ENCODE measurements at regions not wholly inside any gene's neighbourhood (a gene's known extent, or its start where the extent isn't known, plus 50 kb on each side); places are given as distances from the start of the nearest gene placed in this dataset.

DNA sequence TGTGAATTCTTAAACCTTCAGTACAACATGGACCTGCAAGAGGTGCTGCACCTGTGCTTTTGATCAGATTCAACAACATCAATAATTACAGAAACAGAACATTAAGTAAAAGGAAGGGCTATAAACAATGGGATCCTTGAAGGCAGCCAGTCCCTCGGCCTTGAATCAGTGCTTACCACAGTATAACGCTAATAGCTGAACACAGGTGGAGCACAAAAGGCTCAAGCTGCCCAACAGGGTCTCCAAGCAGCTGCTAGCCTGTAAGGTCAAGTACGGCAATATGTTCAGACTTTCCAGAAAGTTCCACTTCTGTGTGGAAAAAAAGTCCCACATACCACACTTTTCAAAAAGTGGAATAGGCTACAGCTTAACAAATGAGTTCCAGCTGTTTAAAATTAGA is 61.9 kb upstream of the ITGA1 start:
- no peak for ATAC-seq
- no peak for DNase-seq

DNA sequence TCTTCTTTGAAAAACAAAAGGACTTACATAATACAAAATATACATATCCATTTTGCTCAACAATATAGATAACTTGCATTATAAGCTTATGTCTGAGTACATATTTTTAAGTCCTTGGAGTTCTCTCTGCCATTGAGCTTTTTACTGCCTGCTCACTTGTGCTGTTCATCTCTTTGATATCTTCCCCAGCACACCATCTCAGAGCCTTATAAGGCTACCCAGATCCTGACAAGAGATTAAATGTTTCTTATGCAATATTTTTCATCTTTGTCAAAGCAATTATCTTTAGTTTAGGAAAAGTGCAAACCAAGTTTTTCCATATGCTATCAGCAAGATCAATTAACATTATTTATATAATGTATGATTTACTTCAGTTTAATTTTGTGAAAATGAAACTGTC is 60.7 kb upstream of the ITGA1 start:
- no peak for DNase-seq
- ATAC-seq = no peak

DNA sequence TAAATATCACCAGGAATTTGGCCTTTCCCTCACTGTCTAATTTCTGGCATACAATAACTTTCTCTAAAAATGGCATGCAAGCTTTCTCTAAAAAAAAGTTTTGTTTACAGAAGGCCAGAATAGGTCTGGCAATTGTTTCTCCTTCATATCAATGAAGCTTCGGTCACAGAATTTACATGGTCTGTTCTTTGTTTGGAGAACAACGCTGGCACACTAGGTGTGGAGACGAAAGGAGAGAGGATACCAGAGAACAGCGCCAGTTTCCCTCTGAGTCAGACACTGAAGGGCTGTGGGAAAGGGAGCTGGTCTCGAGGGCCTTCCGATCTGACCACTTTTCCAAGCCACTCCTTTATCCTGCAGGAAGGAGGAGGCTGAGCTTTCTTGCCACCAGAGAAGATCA is 60.1 kb upstream of the ITGA1 start:
- ATAC-seq = no peak
- DNase-seq = no peak

DNA sequence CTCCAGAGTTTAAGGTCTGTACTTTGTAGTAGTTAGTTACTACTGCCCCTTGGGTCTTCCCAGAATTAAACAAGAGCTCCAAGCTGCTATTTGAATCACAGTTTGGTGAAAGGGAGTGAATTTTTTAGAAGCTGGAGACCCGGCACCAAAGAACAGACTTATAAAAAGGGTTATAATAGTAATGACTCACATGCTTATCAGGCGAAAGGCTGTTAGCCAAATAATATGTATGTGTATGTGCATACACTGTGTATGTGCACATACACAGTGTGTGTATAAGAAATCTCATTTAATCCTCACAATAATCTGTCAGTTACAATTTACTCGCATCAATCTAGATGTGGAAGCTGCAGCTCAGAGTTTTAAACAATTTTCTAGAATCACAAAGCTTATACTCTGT is 59.5 kb upstream of the ITGA1 start:
- ATAC-seq = no peak
- no peak for DNase-seq

DNA sequence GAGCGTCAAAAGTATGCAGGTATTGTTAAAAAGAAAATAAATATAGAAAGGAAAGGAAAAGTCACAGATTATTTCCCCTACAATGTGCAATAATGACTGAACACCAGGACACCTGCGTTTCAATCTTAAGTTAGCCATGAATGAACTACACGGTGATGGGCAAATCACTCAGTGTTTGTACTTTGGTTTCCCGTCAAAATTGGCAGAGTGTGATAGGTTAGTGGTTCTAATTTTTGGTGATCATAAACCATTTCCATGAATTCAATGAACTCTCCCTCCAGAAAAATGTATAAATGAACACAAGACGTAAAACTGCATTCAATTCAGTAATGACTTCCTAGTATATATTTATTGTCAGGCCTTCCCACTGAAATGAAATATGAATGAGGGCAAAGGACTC is 59.0 kb upstream of the ITGA1 start:
- DNase-seq (no peak), ATAC-seq (no peak)

DNA sequence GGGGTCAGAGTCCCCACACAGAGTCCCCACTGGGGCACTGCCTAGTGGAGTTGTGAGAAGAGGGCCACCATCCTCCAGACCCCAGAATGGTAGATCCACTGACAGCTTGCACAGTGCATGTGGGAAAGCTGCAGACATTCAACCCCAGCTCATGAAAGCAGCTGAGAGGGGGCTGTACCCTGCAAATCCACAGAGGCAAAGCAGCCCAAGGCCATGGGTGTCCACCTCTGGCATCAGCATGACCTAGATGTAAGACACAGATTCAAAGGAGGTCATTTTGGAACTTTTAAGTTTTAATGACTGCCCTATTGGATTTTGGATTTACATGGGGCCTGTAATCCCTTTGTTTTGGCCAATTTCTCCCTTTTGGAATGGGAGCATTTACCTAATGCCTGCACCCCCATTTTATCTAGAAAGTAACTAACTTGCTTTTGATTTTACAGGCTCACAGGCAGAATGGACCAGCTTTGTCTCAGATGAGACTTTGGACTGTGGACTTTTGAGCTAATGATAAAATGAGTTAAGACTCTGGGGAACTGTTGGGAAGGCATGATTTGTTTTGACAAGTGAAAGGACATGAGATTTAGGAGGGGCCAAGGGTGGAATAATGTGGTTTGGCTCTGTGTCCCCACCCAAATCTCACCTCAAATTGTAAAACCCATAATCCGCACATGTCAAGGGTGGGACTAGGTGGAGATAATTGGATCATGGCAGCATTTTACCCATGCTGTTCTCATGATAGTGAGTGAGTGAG is 56.3 kb upstream of the ITGA1 start:
- ATAC-seq = no peak

DNA sequence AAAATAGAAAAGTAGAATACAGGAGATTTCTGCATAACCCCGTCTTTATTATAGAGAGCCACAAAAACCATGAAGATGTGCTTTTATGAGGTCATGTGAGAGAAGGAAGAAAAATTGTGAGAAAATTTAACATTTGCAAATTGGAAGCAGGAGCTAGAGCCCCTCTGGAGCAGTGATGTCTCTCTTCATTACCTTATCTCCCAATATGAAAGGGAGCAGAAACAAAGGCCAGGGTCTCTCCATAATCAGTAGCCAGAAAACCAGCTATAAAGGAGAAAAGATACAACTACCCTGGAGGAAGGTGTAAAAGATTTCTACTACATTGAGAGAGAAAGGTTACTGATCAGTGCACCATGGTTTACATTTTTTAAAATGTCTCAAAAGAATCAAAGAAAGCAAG is 53.2 kb upstream of the ITGA1 start:
- no peak for DNase-seq
- ATAC-seq = no peak

More for the DNA sequence above, 56.3 kb upstream of the ITGA1 start:
- DNase-seq = no peak

DNA sequence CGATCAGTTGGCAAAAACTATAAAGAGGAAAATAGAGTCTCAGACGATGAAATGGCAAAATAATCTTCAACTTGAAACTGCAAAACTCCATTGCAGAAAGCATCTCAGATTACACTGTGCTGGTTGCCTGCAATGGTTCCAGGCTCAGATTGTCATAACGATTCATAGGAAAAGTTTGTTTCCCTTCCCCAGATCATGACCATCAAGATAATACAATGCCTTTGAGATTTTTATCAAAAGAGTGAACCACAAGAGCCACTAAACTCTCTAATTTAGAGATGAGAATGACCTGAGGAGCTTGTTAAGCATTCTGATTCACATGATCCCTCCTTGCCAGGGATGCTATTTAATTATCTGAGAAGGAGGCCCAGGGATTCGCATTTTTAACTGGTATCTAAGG is 52.6 kb upstream of the ITGA1 start:
- ATAC-seq (no peak), DNase-seq (no peak)
